ENCODE measurements at regions not wholly inside any gene's neighbourhood (a gene's known extent, or its start where the extent isn't known, plus 50 kb on each side); places are given as distances from the start of the nearest gene placed in this dataset.

DNA sequence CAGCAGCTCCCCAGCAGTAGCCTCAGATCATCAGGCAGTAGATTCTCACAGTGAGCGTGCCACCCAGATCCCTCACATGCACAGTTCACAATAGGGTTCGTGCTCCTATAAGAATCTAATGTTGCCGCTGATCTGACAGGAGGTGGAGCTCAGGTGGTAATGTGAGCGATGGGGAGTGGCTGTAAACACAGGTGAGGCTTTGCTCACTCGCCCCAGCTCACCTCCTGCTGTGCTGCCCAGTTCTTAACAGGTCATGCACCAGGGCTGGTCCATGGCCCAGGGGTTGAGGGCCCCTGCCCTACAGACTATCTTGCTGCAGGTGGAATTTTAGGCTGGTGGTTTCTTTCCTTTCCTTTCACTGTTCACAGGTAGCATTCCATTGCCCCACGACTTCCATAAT, 100.2 kb downstream of the MRPL36 start:
- no peaks in the 10 kb centered on the region for H3K9me3 ChIP-seq (replicated peaks; ENCODE audit: control insufficient read depth, insufficient read depth, low read length)
- H3K4me1 ChIP-seq (ENCODE audit: control insufficient read depth, insufficient read depth, low read length), result no peaks in the 10 kb centered on the region
- no peak overlapping the region for H3K9ac ChIP-seq (ENCODE audit: control insufficient read depth, insufficient read depth, low read length)
- no peak for FAIRE-seq
- H2AFZ ChIP-seq (ENCODE audit: control insufficient read depth, low read depth, low read length), result no peak overlapping the region
- no peaks in the 10 kb centered on the region for H4K20me1 ChIP-seq (ENCODE audit: control insufficient read depth, insufficient read depth)
- H3K79me2 ChIP-seq (ENCODE audit: control insufficient read depth, insufficient read depth, low read length), result no peaks in the 10 kb centered on the region
- RAD21 ChIA-PET (ENCODE audit: unreplicated experiment), result no interaction called here
- ATAC-seq, result no peak
- SMC1A ChIA-PET (ENCODE audit: uncharacterized antibody, unreplicated experiment), result no interaction called here
- no TSS peak for BruUV-seq (replicated peaks)
- no peak overlapping the region for H3K27ac ChIP-seq (ENCODE audit: control insufficient read depth, insufficient read depth)
- no peak for DNase-seq (ENCODE audit: low read depth, low spot score)
- in situ Hi-C loops (cut with MboI) (no loop called here), intact Hi-C loops (cut with micrococcal nuclease; ENCODE audit: unreplicated experiment) (no loop called here)
- WGBS (ENCODE audit: insufficient coverage, insufficient replicate concordance, low lambda C conversion rate, missing lambda C conversion rate), result 15% methylated on average over 6 of the region's 6 CpGs
- no peaks in the 10 kb centered on the region for H3K36me3 ChIP-seq (ENCODE audit: control insufficient read depth in 2 of 2, insufficient read depth in 2 of 2, low read length in 1 of 2)
- peaks cover 2 to 4% of the 10 kb centered on the region in 2 experiments; a peak in 3 of 4 replicates for H3K27me3 ChIP-seq (replicated peaks in 1 of 2; ENCODE audit: control insufficient read depth in 2 of 2, insufficient read depth in 2 of 2, low read length in 1 of 2)
- CTCF ChIA-PET, result no interaction called here
- H3K4me2 ChIP-seq (ENCODE audit: control insufficient read depth, insufficient read depth), result no peak overlapping the region
- TF ChIP-seq ATF7 (IDR thresholded peaks at IDR 0.05; ENCODE audit: low read depth) (no peak), KLF5 (IDR thresholded peaks at IDR 0.05; ENCODE audit: partially characterized antibody) (no peak), ZBED1 (IDR thresholded peaks at IDR 0.05; ENCODE audit: borderline replicate concordance) (no peak), REST (IDR thresholded peaks at IDR 0.05; ENCODE audit: low read depth, low read length) (no peak), FOXM1 (IDR thresholded peaks at IDR 0.05; ENCODE audit: low read depth, low read length) (no peak), NFIC (IDR thresholded peaks at IDR 0.05; ENCODE audit: low read depth, low read length) (no peak), RFX5 (IDR thresholded peaks at IDR 0.05; ENCODE audit: low read depth, low read length) (no peak), EGR1 (IDR thresholded peaks at IDR 0.05; ENCODE audit: borderline replicate concordance in 1 of 2, low read depth in 2 of 2, low read length in 2 of 2) (no peak), IRF3 (IDR thresholded peaks at IDR 0.05) (no peak), NFYA (IDR thresholded peaks at IDR 0.05; ENCODE audit: borderline replicate concordance, low read depth, low read length) (no peak), KDM1A (IDR thresholded peaks at IDR 0.05; ENCODE audit: borderline replicate concordance) (no peak), ZNF384 (IDR thresholded peaks at IDR 0.05; ENCODE audit: borderline replicate concordance, low read depth, low read length) (no peak)
- TF ChIP-seq, protein P1, sequence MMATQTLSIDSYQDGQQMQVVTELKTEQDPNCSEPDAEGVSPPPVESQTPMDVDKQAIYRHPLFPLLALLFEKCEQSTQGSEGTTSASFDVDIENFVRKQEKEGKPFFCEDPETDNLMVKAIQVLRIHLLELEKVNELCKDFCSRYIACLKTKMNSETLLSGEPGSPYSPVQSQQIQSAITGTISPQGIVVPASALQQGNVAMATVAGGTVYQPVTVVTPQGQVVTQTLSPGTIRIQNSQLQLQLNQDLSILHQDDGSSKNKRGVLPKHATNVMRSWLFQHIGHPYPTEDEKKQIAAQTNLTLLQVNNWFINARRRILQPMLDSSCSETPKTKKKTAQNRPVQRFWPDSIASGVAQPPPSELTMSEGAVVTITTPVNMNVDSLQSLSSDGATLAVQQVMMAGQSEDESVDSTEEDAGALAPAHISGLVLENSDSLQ (IDR thresholded peaks at IDR 0.05), result no peak
- H3K4me3 ChIP-seq, result no peak overlapping the region
- POLR2A ChIA-PET, result no interaction called here

Measured in GM12878 (cell line).